ENCODE measurements at regions not wholly inside any gene's neighbourhood (a gene's known extent, or its start where the extent isn't known, plus 50 kb on each side); places are given as distances from the start of the nearest gene placed in this dataset.

DNA sequence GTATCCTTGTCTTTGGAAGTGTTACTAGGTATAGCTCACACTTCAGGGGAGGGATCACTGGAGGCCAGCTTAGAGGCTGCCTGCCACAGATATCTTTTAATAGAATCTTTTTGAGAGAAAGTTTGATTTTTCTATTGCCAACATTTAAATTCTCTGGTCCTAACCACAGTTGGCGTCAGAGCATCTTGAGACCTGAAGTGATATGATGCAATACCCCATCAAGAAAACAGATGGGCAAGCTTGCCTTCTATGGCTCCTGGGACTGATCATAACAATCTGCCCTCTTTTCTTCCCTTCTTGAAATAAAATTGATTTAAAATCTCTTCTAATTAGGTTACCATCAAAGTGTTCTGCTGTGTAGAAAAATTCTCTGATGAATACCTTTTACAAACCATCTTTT, 105.5 kb upstream of the ACKR3 start:
- no peaks in the 10 kb centered on the region for H3K9me2 ChIP-seq (ENCODE audit: insufficient read depth)

More for the DNA sequence above, 105.5 kb upstream of the ACKR3 start:
- Histone ChIP-seq H4K20me1 (ENCODE audit: insufficient read depth) (no peaks in the 10 kb centered on the region), H3K36me3 (ENCODE audit: control insufficient read depth in 1 of 2, insufficient read depth in 2 of 2, low read length in 2 of 2) (no peaks in the 10 kb centered on the region), H3K27ac (ENCODE audit: low read depth, low read length) (no peak overlapping the region), H3K4me1 (ENCODE audit: control insufficient read depth in 1 of 2, insufficient read depth in 2 of 2, low read length in 2 of 2) (no peaks in the 10 kb centered on the region), H3K9ac (ENCODE audit: low read length) (no peak overlapping the region), H2AFZ (ENCODE audit: low read depth, low read length, poor library complexity, severe bottlenecking) (no peak overlapping the region), H3K9me3 (ENCODE audit: control insufficient read depth in 1 of 2, insufficient read depth in 1 of 2, low read depth in 1 of 2, low read length in 2 of 2) (0 out of 4 replicates have a peak, but pooled peaks cover 0 to 3% of the 10 kb centered on the region in 2 experiments), H3K4me3 (replicated peaks in 1 of 2; ENCODE audit: low read depth in 1 of 2, low read length in 2 of 2) (no peak overlapping the region), H3K79me2 (ENCODE audit: insufficient read depth, low read length) (no peaks in the 10 kb centered on the region), H3K27me3 (ENCODE audit: insufficient read depth, low read length) (no peaks in the 10 kb centered on the region), H3K4me2 (ENCODE audit: low read length) (no peak overlapping the region)
- intact Hi-C loops (cut with micrococcal nuclease), result no loop called here
- no peak for ATAC-seq
- DNase-seq (ENCODE audit: low read depth, low spot score), result no peak
- BruUV-seq (replicated peaks), result no TSS peak
- TF ChIP-seq SP1 (IDR thresholded peaks at IDR 0.05; ENCODE audit: low read depth), result no peak
- TF ChIP-seq ATF3 (IDR thresholded peaks at IDR 0.05), result no peak
- no peak for TF ChIP-seq RAD21 (IDR thresholded peaks at IDR 0.05; ENCODE audit: low read depth)
- TF ChIP-seq ELF1 (IDR thresholded peaks at IDR 0.05; ENCODE audit: borderline replicate concordance, low read depth), result no peak
- no peak for TF ChIP-seq JUND (IDR thresholded peaks at IDR 0.05)
- no peak for TF ChIP-seq YY1 (IDR thresholded peaks at IDR 0.05; ENCODE audit: extremely low read depth, insufficient replicate concordance, low read depth, low read length)
- TF ChIP-seq CTCF (IDR thresholded peaks at IDR 0.05 in 2 of 3, conservative IDR thresholded peaks at IDR 0.05 in 1 of 3; ENCODE audit: borderline replicate concordance in 1 of 3, insufficient read depth in 1 of 3, low read depth in 2 of 3, low read length in 2 of 3), result no peak
- TF ChIP-seq EZH2 (IDR thresholded peaks at IDR 0.05), result no peak
- TF ChIP-seq FOSL1 (IDR thresholded peaks at IDR 0.05; ENCODE audit: low read depth), result no peak
- no peak for TF ChIP-seq SIN3A (IDR thresholded peaks at IDR 0.05; ENCODE audit: low read depth)
- TF ChIP-seq, protein P1, sequence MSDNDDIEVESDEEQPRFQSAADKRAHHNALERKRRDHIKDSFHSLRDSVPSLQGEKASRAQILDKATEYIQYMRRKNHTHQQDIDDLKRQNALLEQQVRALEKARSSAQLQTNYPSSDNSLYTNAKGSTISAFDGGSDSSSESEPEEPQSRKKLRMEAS (IDR thresholded peaks at IDR 0.05), result no peak
- TF ChIP-seq SRF (IDR thresholded peaks at IDR 0.05; ENCODE audit: low read depth), result no peak
- no peak for TF ChIP-seq CBX3 (IDR thresholded peaks at IDR 0.05; ENCODE audit: low read depth)
- TF ChIP-seq TCF7L2 (IDR thresholded peaks at IDR 0.05; ENCODE audit: borderline replicate concordance, extremely low read depth, insufficient read depth, insufficient read length), result no peak
- no peak for TF ChIP-seq POLR2A (IDR thresholded peaks at IDR 0.05; ENCODE audit: borderline replicate concordance, extremely low read depth, insufficient read depth, insufficient read length)
- no peak for TF ChIP-seq REST (IDR thresholded peaks at IDR 0.05; ENCODE audit: low read depth)
- TF ChIP-seq ZBTB33 (IDR thresholded peaks at IDR 0.05; ENCODE audit: extremely low read depth, insufficient replicate concordance, low read length), result no peak
- TF ChIP-seq POLR2AphosphoS5 (IDR thresholded peaks at IDR 0.05; ENCODE audit: low read depth, low read length), result no peak
- CTCF ChIA-PET, result no interaction called here
- POLR2A ChIA-PET, result no interaction called here
- RAD21 ChIA-PET (ENCODE audit: low non-redundant PET in 1 of 2, low total read pairs in 2 of 2, uncharacterized antibody in 2 of 2, unreplicated experiment in 2 of 2), result no interaction called here
